ENCODE measurements at regions not wholly inside any gene's neighbourhood (a gene's known extent, or its start where the extent isn't known, plus 50 kb on each side); places are given as distances from the start of the nearest gene placed in this dataset.

DNA sequence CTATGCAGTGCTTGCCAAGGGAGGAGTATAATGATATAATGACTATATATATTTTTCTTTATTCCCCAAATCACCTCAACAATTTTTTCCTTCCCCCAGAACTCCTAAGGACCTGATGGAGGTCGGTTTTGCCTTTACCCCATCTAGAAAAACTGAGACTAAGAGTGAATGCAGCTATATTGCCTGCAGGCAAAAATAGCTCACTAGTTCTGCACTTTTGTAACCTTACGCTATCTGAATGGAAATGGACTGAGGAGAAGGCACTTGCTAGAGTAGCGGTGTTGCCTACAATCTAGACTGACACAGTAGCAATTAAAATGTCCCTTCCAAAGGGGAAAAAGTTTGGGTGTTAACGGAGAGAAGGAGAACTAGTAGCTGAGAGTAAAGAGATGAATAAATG, 379.5 kb upstream of the SEMA6D start:
- TF ChIP-seq, protein P1, sequence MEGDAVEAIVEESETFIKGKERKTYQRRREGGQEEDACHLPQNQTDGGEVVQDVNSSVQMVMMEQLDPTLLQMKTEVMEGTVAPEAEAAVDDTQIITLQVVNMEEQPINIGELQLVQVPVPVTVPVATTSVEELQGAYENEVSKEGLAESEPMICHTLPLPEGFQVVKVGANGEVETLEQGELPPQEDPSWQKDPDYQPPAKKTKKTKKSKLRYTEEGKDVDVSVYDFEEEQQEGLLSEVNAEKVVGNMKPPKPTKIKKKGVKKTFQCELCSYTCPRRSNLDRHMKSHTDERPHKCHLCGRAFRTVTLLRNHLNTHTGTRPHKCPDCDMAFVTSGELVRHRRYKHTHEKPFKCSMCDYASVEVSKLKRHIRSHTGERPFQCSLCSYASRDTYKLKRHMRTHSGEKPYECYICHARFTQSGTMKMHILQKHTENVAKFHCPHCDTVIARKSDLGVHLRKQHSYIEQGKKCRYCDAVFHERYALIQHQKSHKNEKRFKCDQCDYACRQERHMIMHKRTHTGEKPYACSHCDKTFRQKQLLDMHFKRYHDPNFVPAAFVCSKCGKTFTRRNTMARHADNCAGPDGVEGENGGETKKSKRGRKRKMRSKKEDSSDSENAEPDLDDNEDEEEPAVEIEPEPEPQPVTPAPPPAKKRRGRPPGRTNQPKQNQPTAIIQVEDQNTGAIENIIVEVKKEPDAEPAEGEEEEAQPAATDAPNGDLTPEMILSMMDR (IDR thresholded peaks at IDR 0.05) = no peak
- TF ChIP-seq, protein P2, sequence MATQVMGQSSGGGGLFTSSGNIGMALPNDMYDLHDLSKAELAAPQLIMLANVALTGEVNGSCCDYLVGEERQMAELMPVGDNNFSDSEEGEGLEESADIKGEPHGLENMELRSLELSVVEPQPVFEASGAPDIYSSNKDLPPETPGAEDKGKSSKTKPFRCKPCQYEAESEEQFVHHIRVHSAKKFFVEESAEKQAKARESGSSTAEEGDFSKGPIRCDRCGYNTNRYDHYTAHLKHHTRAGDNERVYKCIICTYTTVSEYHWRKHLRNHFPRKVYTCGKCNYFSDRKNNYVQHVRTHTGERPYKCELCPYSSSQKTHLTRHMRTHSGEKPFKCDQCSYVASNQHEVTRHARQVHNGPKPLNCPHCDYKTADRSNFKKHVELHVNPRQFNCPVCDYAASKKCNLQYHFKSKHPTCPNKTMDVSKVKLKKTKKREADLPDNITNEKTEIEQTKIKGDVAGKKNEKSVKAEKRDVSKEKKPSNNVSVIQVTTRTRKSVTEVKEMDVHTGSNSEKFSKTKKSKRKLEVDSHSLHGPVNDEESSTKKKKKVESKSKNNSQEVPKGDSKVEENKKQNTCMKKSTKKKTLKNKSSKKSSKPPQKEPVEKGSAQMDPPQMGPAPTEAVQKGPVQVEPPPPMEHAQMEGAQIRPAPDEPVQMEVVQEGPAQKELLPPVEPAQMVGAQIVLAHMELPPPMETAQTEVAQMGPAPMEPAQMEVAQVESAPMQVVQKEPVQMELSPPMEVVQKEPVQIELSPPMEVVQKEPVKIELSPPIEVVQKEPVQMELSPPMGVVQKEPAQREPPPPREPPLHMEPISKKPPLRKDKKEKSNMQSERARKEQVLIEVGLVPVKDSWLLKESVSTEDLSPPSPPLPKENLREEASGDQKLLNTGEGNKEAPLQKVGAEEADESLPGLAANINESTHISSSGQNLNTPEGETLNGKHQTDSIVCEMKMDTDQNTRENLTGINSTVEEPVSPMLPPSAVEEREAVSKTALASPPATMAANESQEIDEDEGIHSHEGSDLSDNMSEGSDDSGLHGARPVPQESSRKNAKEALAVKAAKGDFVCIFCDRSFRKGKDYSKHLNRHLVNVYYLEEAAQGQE (IDR thresholded peaks at IDR 0.05) = no peak
- TF ChIP-seq ESRRA (IDR thresholded peaks at IDR 0.05; ENCODE audit: borderline replicate concordance, low read length) (no peak), ZFP36 (IDR thresholded peaks at IDR 0.05; ENCODE audit: borderline replicate concordance, partially characterized antibody) (no peak), ZSCAN20 (CRISPR knock-in tag; IDR thresholded peaks at IDR 0.05) (no peak), POLR2A (IDR thresholded peaks at IDR 0.05; ENCODE audit: low read length) (no peak), NPAS2 (CRISPR knock-in tag; IDR thresholded peaks at IDR 0.05; ENCODE audit: borderline replicate concordance) (no peak), SREBF2 (IDR thresholded peaks at IDR 0.05) (no peak), JUNB (IDR thresholded peaks at IDR 0.05) (no peak), HOXA7 (CRISPR knock-in tag; IDR thresholded peaks at IDR 0.05) (no peak), POLR2AphosphoS2 (conservative IDR thresholded peaks at IDR 0.05; ENCODE audit: low read length) (no peak)
- TF ChIP-seq, protein P3, sequence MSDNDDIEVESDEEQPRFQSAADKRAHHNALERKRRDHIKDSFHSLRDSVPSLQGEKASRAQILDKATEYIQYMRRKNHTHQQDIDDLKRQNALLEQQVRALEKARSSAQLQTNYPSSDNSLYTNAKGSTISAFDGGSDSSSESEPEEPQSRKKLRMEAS (IDR thresholded peaks at IDR 0.05) = no peak
- TF ChIP-seq, protein P4, sequence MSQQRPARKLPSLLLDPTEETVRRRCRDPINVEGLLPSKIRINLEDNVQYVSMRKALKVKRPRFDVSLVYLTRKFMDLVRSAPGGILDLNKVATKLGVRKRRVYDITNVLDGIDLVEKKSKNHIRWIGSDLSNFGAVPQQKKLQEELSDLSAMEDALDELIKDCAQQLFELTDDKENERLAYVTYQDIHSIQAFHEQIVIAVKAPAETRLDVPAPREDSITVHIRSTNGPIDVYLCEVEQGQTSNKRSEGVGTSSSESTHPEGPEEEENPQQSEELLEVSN (IDR thresholded peaks at IDR 0.05; ENCODE audit: borderline replicate concordance, low read depth) = no peak
- TF ChIP-seq, protein P5, sequence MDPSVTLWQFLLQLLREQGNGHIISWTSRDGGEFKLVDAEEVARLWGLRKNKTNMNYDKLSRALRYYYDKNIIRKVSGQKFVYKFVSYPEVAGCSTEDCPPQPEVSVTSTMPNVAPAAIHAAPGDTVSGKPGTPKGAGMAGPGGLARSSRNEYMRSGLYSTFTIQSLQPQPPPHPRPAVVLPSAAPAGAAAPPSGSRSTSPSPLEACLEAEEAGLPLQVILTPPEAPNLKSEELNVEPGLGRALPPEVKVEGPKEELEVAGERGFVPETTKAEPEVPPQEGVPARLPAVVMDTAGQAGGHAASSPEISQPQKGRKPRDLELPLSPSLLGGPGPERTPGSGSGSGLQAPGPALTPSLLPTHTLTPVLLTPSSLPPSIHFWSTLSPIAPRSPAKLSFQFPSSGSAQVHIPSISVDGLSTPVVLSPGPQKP (IDR thresholded peaks at IDR 0.05; ENCODE audit: low read depth, low read length) = no peak

Data from A549 (cell line).